ENCODE measurements at regions not wholly inside any gene's neighbourhood (a gene's known extent, or its start where the extent isn't known, plus 50 kb on each side); places are given as distances from the start of the nearest gene placed in this dataset.

GRCh38 chr21:22421416-22422180, 1423.4 kb downstream of the NCAM2 start:
- 77% methylated on average over 6 of the region's 6 CpGs for WGBS
- Histone ChIP-seq H3K36me3 (no peaks in the 10 kb centered on the region), H3K4me1 (no peaks in the 10 kb centered on the region), H3K27me3 (no peaks in the 10 kb centered on the region), H3K27ac (no peak overlapping the region), H3K9me3 (no peaks in the 10 kb centered on the region), H3K4me3 (no peak overlapping the region)
- no peak for DNase-seq (ENCODE audit: low spot score in 2 of 2)
- TF ChIP-seq POLR2A (IDR thresholded peaks at IDR 0.05), result no peak
- no peak for TF ChIP-seq POLR2AphosphoS5 (IDR thresholded peaks at IDR 0.05)
- TF ChIP-seq CTCF (IDR thresholded peaks at IDR 0.05), result no peak
- no peak for TF ChIP-seq EP300 (IDR thresholded peaks at IDR 0.05)

- H3K4me3 ChIP-seq, result no peak overlapping the region
- no peaks in the 10 kb centered on the region for H3K9me3 ChIP-seq
- H3K4me1 ChIP-seq, result no peaks in the 10 kb centered on the region
- no peaks in the 10 kb centered on the region for H3K36me3 ChIP-seq
- no peak for DNase-seq (ENCODE audit: low spot score in 2 of 2)
- whole genome bisulfite sequencing, result 77% methylated on average over 8 of the region's 8 CpGs
- no peak overlapping the region for H3K27ac ChIP-seq
- H3K27me3 ChIP-seq, result no peaks in the 10 kb centered on the region
- TF ChIP-seq EP300 (IDR thresholded peaks at IDR 0.05) (no peak), POLR2A (IDR thresholded peaks at IDR 0.05) (no peak), POLR2AphosphoS5 (IDR thresholded peaks at IDR 0.05) (no peak), CTCF (IDR thresholded peaks at IDR 0.05) (no peak)
Measured at GRCh38 chr21:22438428-22439086, 1440.3 kb downstream of the NCAM2 start.

- no peak for DNase-seq (ENCODE audit: low spot score in 2 of 2)
Measured at GRCh38 chr21:22444990-22445389, 1446.8 kb downstream of the NCAM2 start.

GRCh38 chr21:22450507-22450906, 1452.3 kb downstream of the NCAM2 start:
- Histone ChIP-seq H3K36me3 (no peaks in the 10 kb centered on the region), H3K27ac (no peak overlapping the region), H3K4me3 (no peak overlapping the region), H3K27me3 (no peaks in the 10 kb centered on the region), H3K4me1 (no peaks in the 10 kb centered on the region), H3K9me3 (no peaks in the 10 kb centered on the region)
- TF ChIP-seq POLR2AphosphoS5 (IDR thresholded peaks at IDR 0.05), result no peak
- TF ChIP-seq EP300 (IDR thresholded peaks at IDR 0.05), result no peak
- 58% methylated on average over 1 of the region's 1 CpG for WGBS
- DNase-seq (ENCODE audit: low spot score in 2 of 2), result no peak

More at GRCh38 chr21:22444990-22445389, 1446.8 kb downstream of the NCAM2 start:
- Histone ChIP-seq H3K36me3 (no peaks in the 10 kb centered on the region), H3K27me3 (no peaks in the 10 kb centered on the region), H3K9me3 (no peaks in the 10 kb centered on the region), H3K27ac (no peak overlapping the region), H3K4me1 (no peaks in the 10 kb centered on the region), H3K4me3 (no peak overlapping the region)
- 59% methylated on average over 5 of the region's 5 CpGs for WGBS
- TF ChIP-seq POLR2AphosphoS5 (IDR thresholded peaks at IDR 0.05), result no peak
- no peak for TF ChIP-seq POLR2A (IDR thresholded peaks at IDR 0.05)
- no peak for TF ChIP-seq EP300 (IDR thresholded peaks at IDR 0.05)
- TF ChIP-seq CTCF (IDR thresholded peaks at IDR 0.05), result no peak

- no peak for DNase-seq (ENCODE audit: low spot score in 2 of 2)
- Histone ChIP-seq H3K36me3 (no peaks in the 10 kb centered on the region), H3K27me3 (no peaks in the 10 kb centered on the region), H3K9me3 (no peaks in the 10 kb centered on the region), H3K27ac (no peak overlapping the region), H3K4me3 (no peak overlapping the region), H3K4me1 (no peaks in the 10 kb centered on the region)
- TF ChIP-seq CTCF (IDR thresholded peaks at IDR 0.05) (no peak), EP300 (IDR thresholded peaks at IDR 0.05) (no peak), POLR2A (IDR thresholded peaks at IDR 0.05) (no peak), POLR2AphosphoS5 (IDR thresholded peaks at IDR 0.05) (no peak)
- WGBS, result 63% methylated on average over 2 of the region's 2 CpGs
Measured at GRCh38 chr21:22456241-22456640, 1458.0 kb downstream of the NCAM2 start.

All from suprapubic skin (tissue), 4 donors.